C4-2B (cell line): ENCODE measurements at regions not wholly inside any gene's neighbourhood (a gene's known extent, or its start where the extent isn't known, plus 50 kb on each side); places are given as distances from the start of the nearest gene placed in this dataset.

Experiments used
- H3K27ac ChIP-seq: fragments of 450-650 bp; 2 replicates; pipeline ENCODE4 v1.5.1; 2017
- CTCF ChIP-seq: fragments of 450-650 bp; conservative IDR thresholded peaks from 2 replicates; pipeline ENCODE4 v1.5.1; 2017; ENCODE audit warnings: mild to moderate bottlenecking
- ZFX ChIP-seq: fragments of 450-650 bp; IDR thresholded peaks from 2 replicates; pipeline ENCODE4 v1.6.1; 2017

- no peak overlapping the region; the same call in 1 of the 2 replicates for H3K27ac ChIP-seq
- TF ChIP-seq CTCF (no peak), ZFX (no peak)
Measured at GRCh38 chr20:4300921-4301320, 51.8 kb upstream of the ADRA1D start.

GRCh38 chr20:4300401-4300800 lies 51.3 kb upstream of the ADRA1D start:
- no peak overlapping the region for H3K27ac ChIP-seq
- TF ChIP-seq CTCF (no peak), ZFX (no peak)

- TF ChIP-seq ZFX, result no peak
- TF ChIP-seq CTCF, result no peak
- H3K27ac ChIP-seq, result no peak overlapping the region
Measured at GRCh38 chr20:4299773-4300172, 50.7 kb upstream of the ADRA1D start.

GRCh38 chr20:4299216-4299615 lies 50.1 kb upstream of the ADRA1D start:
- no peak overlapping the region for H3K27ac ChIP-seq

More at GRCh38 chr20:4299216-4299615, 50.1 kb upstream of the ADRA1D start:
- TF ChIP-seq ZFX, result no peak
- TF ChIP-seq CTCF, result no peak
